Osteoblast (primary cell): ENCODE measurements at regions not wholly inside any gene's neighbourhood (a gene's known extent, or its start where the extent isn't known, plus 50 kb on each side); places are given as distances from the start of the nearest gene placed in this dataset.

Experiments used
- DNase-seq: peaks from one replicate; pipeline ENCODE4 v3.0.0; 2011; ENCODE audit warnings: low spot score, mixed read lengths; ENCODE audit not compliant: insufficient read length; ENCODE audit errors: missing footprints
- H2AFZ ChIP-seq: 2 replicates; pipeline ENCODE4 v1.6.0; 2011; ENCODE audit warnings: mild to moderate bottlenecking, low read length
- H3K27ac ChIP-seq: 2 replicates; pipeline ENCODE4 v1.5.1; 2011; ENCODE audit warnings: mild to moderate bottlenecking, low read depth, low read length, moderate library complexity
- H3K27me3 ChIP-seq: 2 replicates; pipeline ENCODE4 v1.6.0; 2012; ENCODE audit warnings: mild to moderate bottlenecking, control low read depth, inconsistent platforms, low read length, moderate library complexity; ENCODE audit not compliant: insufficient read depth
- H3K36me3 ChIP-seq: 2 replicates; pipeline ENCODE4 v1.5.1; 2011; ENCODE audit warnings: mild to moderate bottlenecking, low read length, control low read depth, moderate library complexity; ENCODE audit not compliant: insufficient read depth
- H3K4me1 ChIP-seq: 2 replicates; pipeline ENCODE4 v1.5.1; 2011; ENCODE audit warnings: mild to moderate bottlenecking, low read length, control low read depth, moderate library complexity; ENCODE audit not compliant: insufficient read depth
- H3K4me2 ChIP-seq: 2 replicates; pipeline ENCODE4 v1.6.0; 2011; ENCODE audit warnings: mild to moderate bottlenecking, low read length; ENCODE audit not compliant: insufficient read depth
- H3K4me3 ChIP-seq: fragments of 200-600 bp; sonication (generic); 3 replicates; pipeline ENCODE4 v1.5.1; 2012; ENCODE audit warnings: mild to moderate bottlenecking, low read length, inconsistent platforms; ENCODE audit not compliant: insufficient read depth
- H3K79me2 ChIP-seq: 2 replicates; pipeline ENCODE4 v1.6.0; 2012; ENCODE audit warnings: mild to moderate bottlenecking, low read length, control low read depth, inconsistent platforms; ENCODE audit not compliant: insufficient read depth
- H3K9me3 ChIP-seq: 2 replicates; pipeline ENCODE4 v1.5.1; 2011; ENCODE audit warnings: low read depth, low read length, control low read depth
- H4K20me1 ChIP-seq: 2 replicates; pipeline ENCODE4 v1.6.0; 2012; ENCODE audit warnings: mild to moderate bottlenecking, low read length, control low read depth; ENCODE audit not compliant: insufficient read depth
- TF ChIP-seq, protein P1 (sequence below): IDR thresholded peaks from 2 replicates; pipeline ENCODE4 v1.5.1; 2011; ENCODE audit warnings: mild to moderate bottlenecking, low read depth, low read length, moderate library complexity; ENCODE audit errors: extremely low read depth

DNA sequence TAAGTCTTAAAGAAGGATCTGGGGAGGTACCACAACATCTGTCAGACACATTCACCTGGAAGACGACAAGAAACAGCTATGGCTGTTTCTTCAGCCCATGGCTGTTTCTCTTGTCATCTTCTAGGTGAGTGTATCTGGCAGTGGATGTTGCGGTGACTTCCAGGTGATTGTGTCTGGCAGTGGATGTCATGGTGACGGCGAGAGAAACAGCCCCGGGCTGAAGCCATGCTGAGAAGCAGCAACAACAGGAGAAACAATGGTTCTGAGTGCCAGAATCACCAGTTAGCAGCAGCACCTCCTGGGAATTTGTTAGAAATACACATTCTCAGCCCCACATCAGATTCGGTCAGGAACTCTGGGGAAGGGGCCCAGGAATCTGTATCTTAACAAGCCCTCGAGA is 68.6 kb upstream of the SYPL1 start:
- H3K27ac ChIP-seq, result no peak overlapping the region
- no peak overlapping the region for H2AFZ ChIP-seq
- peaks cover 8% of the 10 kb centered on the region for H3K27me3 ChIP-seq
- no peaks in the 10 kb centered on the region for H3K79me2 ChIP-seq
- no peaks in the 10 kb centered on the region for H3K4me1 ChIP-seq
- TF ChIP-seq, protein P1, sequence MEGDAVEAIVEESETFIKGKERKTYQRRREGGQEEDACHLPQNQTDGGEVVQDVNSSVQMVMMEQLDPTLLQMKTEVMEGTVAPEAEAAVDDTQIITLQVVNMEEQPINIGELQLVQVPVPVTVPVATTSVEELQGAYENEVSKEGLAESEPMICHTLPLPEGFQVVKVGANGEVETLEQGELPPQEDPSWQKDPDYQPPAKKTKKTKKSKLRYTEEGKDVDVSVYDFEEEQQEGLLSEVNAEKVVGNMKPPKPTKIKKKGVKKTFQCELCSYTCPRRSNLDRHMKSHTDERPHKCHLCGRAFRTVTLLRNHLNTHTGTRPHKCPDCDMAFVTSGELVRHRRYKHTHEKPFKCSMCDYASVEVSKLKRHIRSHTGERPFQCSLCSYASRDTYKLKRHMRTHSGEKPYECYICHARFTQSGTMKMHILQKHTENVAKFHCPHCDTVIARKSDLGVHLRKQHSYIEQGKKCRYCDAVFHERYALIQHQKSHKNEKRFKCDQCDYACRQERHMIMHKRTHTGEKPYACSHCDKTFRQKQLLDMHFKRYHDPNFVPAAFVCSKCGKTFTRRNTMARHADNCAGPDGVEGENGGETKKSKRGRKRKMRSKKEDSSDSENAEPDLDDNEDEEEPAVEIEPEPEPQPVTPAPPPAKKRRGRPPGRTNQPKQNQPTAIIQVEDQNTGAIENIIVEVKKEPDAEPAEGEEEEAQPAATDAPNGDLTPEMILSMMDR, result no peak
- H3K4me2 ChIP-seq, result no peak overlapping the region
- H3K4me3 ChIP-seq, result no peak overlapping the region
- no peaks in the 10 kb centered on the region for H4K20me1 ChIP-seq
- H3K36me3 ChIP-seq, result no peaks in the 10 kb centered on the region
- no peaks in the 10 kb centered on the region for H3K9me3 ChIP-seq
- DNase-seq, result no peak

DNA sequence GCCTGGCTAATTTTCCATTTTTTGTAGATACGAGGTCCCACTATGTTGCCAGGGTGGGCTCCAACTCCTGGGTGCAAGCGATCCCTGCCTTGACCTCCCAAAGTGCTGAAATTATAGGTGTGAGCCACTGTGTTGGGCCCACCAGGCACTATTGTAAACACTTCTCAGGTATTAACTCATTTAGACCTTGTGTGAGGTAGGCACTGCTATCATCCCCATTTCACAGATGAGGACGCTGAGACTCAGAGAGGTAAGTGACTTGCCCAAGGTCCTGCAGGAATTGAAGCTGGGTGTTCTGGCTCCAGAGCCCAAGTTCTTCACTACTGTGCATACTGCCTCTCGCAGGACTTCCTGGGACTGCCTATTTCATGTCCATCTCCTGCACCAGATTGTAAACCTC is 67.1 kb upstream of the SYPL1 start:
- peaks cover 11% of the 10 kb centered on the region for H3K27me3 ChIP-seq
- H3K9me3 ChIP-seq, result no peaks in the 10 kb centered on the region
- TF ChIP-seq, protein P1, result no peak
- H3K4me3 ChIP-seq, result no peak overlapping the region
- no peak for DNase-seq
- H3K4me1 ChIP-seq, result no peaks in the 10 kb centered on the region
- no peaks in the 10 kb centered on the region for H3K36me3 ChIP-seq
- H3K27ac ChIP-seq, result no peak overlapping the region
- H4K20me1 ChIP-seq, result no peaks in the 10 kb centered on the region
- no peak overlapping the region for H2AFZ ChIP-seq
- no peaks in the 10 kb centered on the region for H3K79me2 ChIP-seq
- H3K4me2 ChIP-seq, result no peak overlapping the region

DNA sequence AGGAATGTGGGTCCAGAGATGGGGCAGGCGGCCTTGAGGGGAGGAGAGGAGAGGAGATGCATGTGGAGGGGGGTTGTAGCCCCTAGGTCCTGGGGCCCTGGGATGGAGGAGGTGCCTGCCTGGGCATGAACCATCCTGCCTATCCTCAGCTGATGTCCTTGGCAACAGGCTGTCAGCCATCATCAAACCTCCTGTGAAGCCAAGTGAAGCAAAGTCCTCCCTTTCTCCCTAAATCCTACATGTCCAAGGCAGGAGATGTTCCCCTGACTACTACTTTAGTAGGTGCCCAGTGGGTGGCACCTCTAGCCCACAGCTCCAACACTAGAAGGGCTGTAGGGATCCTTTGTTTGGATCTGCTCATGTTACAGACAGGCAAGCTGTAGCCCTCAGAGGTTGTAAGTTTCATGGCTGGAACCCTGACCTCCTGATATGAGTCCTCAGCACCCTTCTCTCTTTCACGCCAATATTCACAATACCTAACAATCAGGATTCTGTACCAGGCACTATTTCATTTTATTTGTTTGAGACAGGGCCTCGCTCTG is 66.6 kb upstream of the SYPL1 start:
- H4K20me1 ChIP-seq, result no peaks in the 10 kb centered on the region
- H3K27me3 ChIP-seq, result peaks cover 11% of the 10 kb centered on the region
- no peak overlapping the region for H3K4me2 ChIP-seq
- no peaks in the 10 kb centered on the region for H3K9me3 ChIP-seq
- H3K36me3 ChIP-seq, result no peaks in the 10 kb centered on the region
- H3K27ac ChIP-seq, result no peak overlapping the region
- no peaks in the 10 kb centered on the region for H3K79me2 ChIP-seq
- no peak overlapping the region for H2AFZ ChIP-seq
- no peaks in the 10 kb centered on the region for H3K4me1 ChIP-seq
- TF ChIP-seq, protein P1, result peak; percentile 56
- peak; percentile 70 for DNase-seq
- no peak overlapping the region for H3K4me3 ChIP-seq

DNA sequence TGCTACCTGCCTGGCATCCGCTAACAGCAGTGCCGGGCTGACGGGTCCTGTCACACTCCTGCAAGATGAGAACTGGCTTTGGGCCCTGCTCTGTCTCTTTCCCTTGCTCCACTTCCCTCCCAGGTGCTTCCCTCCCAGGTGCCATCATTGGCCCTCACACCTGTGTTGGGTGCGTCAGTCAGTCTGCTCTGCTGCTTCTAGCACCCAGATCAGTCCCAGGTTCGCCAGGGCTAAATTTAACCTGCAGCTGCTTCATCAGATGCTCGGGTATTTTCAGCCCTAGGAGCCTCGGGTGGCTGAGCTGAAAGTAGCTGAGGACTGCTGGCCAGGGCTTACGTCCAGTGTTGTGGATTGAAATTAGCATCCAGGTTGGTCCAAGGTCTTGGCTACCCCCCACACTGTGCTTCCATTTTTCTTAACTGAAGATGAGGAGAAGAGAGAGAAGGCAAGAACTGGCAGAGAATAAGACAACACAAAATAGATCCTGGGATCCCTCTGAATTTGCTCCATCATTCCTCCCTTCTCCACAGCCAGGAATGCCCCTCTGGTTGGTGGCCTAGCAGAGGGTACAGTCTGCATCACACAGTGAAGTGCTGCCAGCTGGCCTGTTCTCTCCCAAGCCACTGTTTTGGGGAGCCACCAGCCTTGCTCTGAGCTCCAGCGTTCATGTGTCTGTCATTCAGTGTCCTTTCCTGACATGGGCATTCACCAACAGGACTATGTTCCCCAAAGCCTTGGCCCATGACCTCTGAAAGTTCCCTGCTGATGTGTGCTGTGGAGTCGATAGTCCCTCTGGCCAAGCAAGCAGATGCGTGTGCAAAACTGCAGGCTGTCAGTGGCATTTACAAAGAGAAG is 65.9 kb upstream of the SYPL1 start:
- H3K4me1 ChIP-seq, result no peaks in the 10 kb centered on the region
- H4K20me1 ChIP-seq, result no peaks in the 10 kb centered on the region
- peaks cover 11% of the 10 kb centered on the region for H3K27me3 ChIP-seq
- H3K79me2 ChIP-seq, result no peaks in the 10 kb centered on the region
- H3K9me3 ChIP-seq, result no peaks in the 10 kb centered on the region
- TF ChIP-seq, protein P1, result no peak
- no peak overlapping the region for H3K4me3 ChIP-seq
- no peak overlapping the region for H3K27ac ChIP-seq
- no peak overlapping the region for H2AFZ ChIP-seq
- H3K4me2 ChIP-seq, result no peak overlapping the region
- H3K36me3 ChIP-seq, result no peaks in the 10 kb centered on the region
- peak; percentile 36 for DNase-seq
